Ovary (tissue), 7 donors: ENCODE measurements at regions not wholly inside any gene's neighbourhood (a gene's known extent, or its start where the extent isn't known, plus 50 kb on each side); places are given as distances from the start of the nearest gene placed in this dataset.

Experiments used
- DNase-seq, 5 donors: peaks; one replicate each; pipeline ENCODE4 v3.0.0-alpha.2; 2019 to 2020
- H3K27ac ChIP-seq, 2 donors: fragments of 200-600 bp; one replicate each; pipeline versions ENCODE4 v1.5.1 to v1.8.0; 2019 to 2022
- H3K27me3 ChIP-seq: fragments of 200-600 bp; one replicate; pipeline ENCODE4 v1.8.0; 2022
- H3K36me3 ChIP-seq: fragments of 200-600 bp; sonication (generic); one replicate; pipeline ENCODE4 v1.5.1; 2019
- H3K4me1 ChIP-seq: one replicate; pipeline ENCODE4 v1.8.1; 2013; ENCODE audit warnings: mild to moderate bottlenecking, moderate library complexity; ENCODE audit not compliant: insufficient read depth
- H3K4me3 ChIP-seq: fragments of 200-600 bp; sonication (generic); one replicate; pipeline ENCODE4 v1.5.1; 2017
- H3K9me3 ChIP-seq, 2 donors: fragments of 200-600 bp in 1 of 2; sonication (generic) in 1 of 2; one replicate each; pipeline versions ENCODE4 v1.5.1 to v1.8.1; 2013 to 2019; ENCODE audit warnings: mild to moderate bottlenecking in 1 of 2, moderate library complexity in 1 of 2
- EP300 ChIP-seq: sonication (generic); formaldehyde crosslinking; IDR thresholded peaks from one replicate; pipeline ENCODE4 v1.6.1; 2017; ENCODE audit warnings: antibody characterized with exemption
- POLR2A ChIP-seq: fragments of 450-650 bp; IDR thresholded peaks from one replicate; pipeline ENCODE4 v1.6.1; 2017; ENCODE audit warnings: antibody characterized with exemption, mild to moderate bottlenecking, moderate library complexity
- WGBS, 3 donors: extraction: QIAGEN DNeasy Blood & Tissue Kit in 1 of 3; methylation state at CpG; one replicate each; pipeline versions ENCODE4 v1.1.5 to v1.1.7; 2013 to 2017; 5-methylcytosine and 5-hydroxymethylcytosine counted together
- intact Hi-C, 4 donors: fragments of 100-400 bp; cut with DNase I; formaldehyde crosslinking; loops; one replicate each; pipeline versions ENCODE4 v1.11.0 to v1.15.1; 2022 to 2023
- TF ChIP-seq, protein P1 (sequence below), 3 donors: fragments of 450-650 bp in 2 of 3; fragments of 200-600 bp in 1 of 3; IDR thresholded peaks; one replicate each; pipeline versions ENCODE4 v1.5.1 to v1.8.0; 2016 to 2022; ENCODE audit warnings: antibody characterized with exemption in 3 of 3, mild to moderate bottlenecking in 1 of 3
- donor health status: DM: no; HTN: no; CAD: no; lungs with moderate emphysema.
- donor health status: DM: no; HTN: no; CAD: no.
- donor health status: Bipolar disorder and iron deficiency.
- donor health status: DM: no; HTN: no; CAD: no.
- donor health status: DM: yes; HTN: yes; CAD: no.

GRCh38 chr22:44605486-44605885 is 96.5 kb upstream of the PRR5 start:
- WGBS, 3 donors: 78 to 82% (median 81%) methylated on average over 9 of the region's 9 CpGs
- Histone ChIP-seq H3K27ac (no peak overlapping the region), H3K4me3 (no peak overlapping the region), H3K9me3 (no peaks in the 10 kb centered on the region), H3K27me3 (no peaks in the 10 kb centered on the region), H3K36me3 (no peaks in the 10 kb centered on the region), H3K4me1 (no peaks in the 10 kb centered on the region)
- no peak for DNase-seq
- TF ChIP-seq POLR2A: no peak
- TF ChIP-seq, protein P1, sequence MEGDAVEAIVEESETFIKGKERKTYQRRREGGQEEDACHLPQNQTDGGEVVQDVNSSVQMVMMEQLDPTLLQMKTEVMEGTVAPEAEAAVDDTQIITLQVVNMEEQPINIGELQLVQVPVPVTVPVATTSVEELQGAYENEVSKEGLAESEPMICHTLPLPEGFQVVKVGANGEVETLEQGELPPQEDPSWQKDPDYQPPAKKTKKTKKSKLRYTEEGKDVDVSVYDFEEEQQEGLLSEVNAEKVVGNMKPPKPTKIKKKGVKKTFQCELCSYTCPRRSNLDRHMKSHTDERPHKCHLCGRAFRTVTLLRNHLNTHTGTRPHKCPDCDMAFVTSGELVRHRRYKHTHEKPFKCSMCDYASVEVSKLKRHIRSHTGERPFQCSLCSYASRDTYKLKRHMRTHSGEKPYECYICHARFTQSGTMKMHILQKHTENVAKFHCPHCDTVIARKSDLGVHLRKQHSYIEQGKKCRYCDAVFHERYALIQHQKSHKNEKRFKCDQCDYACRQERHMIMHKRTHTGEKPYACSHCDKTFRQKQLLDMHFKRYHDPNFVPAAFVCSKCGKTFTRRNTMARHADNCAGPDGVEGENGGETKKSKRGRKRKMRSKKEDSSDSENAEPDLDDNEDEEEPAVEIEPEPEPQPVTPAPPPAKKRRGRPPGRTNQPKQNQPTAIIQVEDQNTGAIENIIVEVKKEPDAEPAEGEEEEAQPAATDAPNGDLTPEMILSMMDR (IDR thresholded peaks at IDR 0.05): no peak
- TF ChIP-seq EP300: no peak
- intact Hi-C loops: no loop called here

DNA sequence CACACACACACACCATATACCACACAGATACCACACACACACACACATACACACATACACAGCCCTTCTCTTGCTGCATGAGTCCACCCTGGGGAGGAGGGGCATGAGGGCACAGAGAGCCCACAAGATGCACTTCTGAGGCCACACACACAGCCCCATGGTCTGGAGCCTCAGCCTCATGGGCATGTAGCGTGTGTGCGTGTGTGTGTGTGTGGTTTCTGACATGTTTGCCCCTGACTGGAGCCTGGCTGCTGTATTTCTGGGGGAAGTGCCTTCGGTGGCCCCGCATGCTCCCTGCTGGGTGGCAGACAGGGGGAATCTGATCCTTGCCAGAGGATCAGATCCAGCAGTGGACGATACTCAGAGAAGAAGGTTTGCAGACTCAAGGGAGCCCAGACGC is 97.0 kb upstream of the PRR5 start:
- no peaks in the 10 kb centered on the region for H3K4me1 ChIP-seq

DNA sequence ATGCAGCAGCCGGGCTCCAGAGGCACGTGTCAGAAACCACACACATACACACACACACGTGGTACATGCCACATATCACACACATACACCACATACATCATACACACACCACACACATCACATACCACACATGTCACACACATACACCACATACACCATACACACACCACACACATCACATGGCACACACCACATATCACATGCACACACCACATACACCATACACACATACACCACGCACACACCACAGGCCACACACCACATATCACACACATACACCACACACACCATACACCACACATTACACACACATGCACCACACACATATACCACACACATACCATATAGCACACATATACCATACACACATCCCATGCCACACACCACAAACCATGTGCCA is 97.5 kb upstream of the PRR5 start:
- no peak for DNase-seq
- Histone ChIP-seq H3K4me3 (no peak overlapping the region), H3K36me3 (no peaks in the 10 kb centered on the region), H3K9me3 (no peaks in the 10 kb centered on the region), H3K27me3 (no peaks in the 10 kb centered on the region), H3K27ac (no peak overlapping the region), H3K4me1 (no peaks in the 10 kb centered on the region)
- no peak for TF ChIP-seq POLR2A
- TF ChIP-seq, protein P1 (IDR thresholded peaks at IDR 0.05): no peak
- no peak for TF ChIP-seq EP300
- intact Hi-C loops: no loop called here
- WGBS, 3 donors: 88 to 90% (median 88%) methylated on average over 4 of the region's 4 CpGs

More for the DNA sequence above, 97.0 kb upstream of the PRR5 start:
- Histone ChIP-seq H3K36me3 (no peaks in the 10 kb centered on the region), H3K4me3 (no peak overlapping the region), H3K27ac (no peak overlapping the region), H3K27me3 (no peaks in the 10 kb centered on the region), H3K9me3 (no peaks in the 10 kb centered on the region)
- WGBS, 3 donors: 81 to 90% (median 82%) methylated on average over 6 of the region's 6 CpGs
- TF ChIP-seq, protein P1 (IDR thresholded peaks at IDR 0.05): no peak
- TF ChIP-seq EP300 (no peak), POLR2A (no peak)
- DNase-seq: no peak
- intact Hi-C loops: no loop called here

- Histone ChIP-seq H3K27me3 (no peaks in the 10 kb centered on the region), H3K4me3 (no peak overlapping the region), H3K27ac (no peak overlapping the region), H3K36me3 (no peaks in the 10 kb centered on the region), H3K9me3 (no peaks in the 10 kb centered on the region), H3K4me1 (no peaks in the 10 kb centered on the region)
- WGBS, 3 donors: 89 to 92% (median 90%) methylated on average over 11 of the region's 11 CpGs
- TF ChIP-seq EP300 (no peak), POLR2A (no peak)
- TF ChIP-seq, protein P1 (IDR thresholded peaks at IDR 0.05): no peak
- DNase-seq: no peak
- intact Hi-C loops: no loop called here
Measured at GRCh38 chr22:44603767-44604166, 98.2 kb upstream of the PRR5 start.

- no peak for DNase-seq
- intact Hi-C loops: no loop called here
- Histone ChIP-seq H3K4me1 (no peaks in the 10 kb centered on the region), H3K4me3 (no peak overlapping the region), H3K36me3 (no peaks in the 10 kb centered on the region), H3K27me3 (no peaks in the 10 kb centered on the region), H3K27ac (no peak overlapping the region), H3K9me3 (no peaks in the 10 kb centered on the region)
- WGBS, 3 donors: 76 to 86% (median 84%) methylated on average over 5 of the region's 5 CpGs
- TF ChIP-seq EP300 (no peak), POLR2A (no peak)
- TF ChIP-seq, protein P1 (IDR thresholded peaks at IDR 0.05): no peak
Measured at GRCh38 chr22:44601725-44602124, 100.3 kb upstream of the PRR5 start.
